Body of pancreas (tissue), 4 donors: ENCODE measurements at regions not wholly inside any gene's neighbourhood (a gene's known extent, or its start where the extent isn't known, plus 50 kb on each side); places are given as distances from the start of the nearest gene placed in this dataset.

Experiments used
- ATAC-seq: fragments of 150-250 bp; one replicate; pipeline ENCODE4 v1.9.1; 2016
- DNase-seq, 4 donors: peaks; one replicate each; pipeline ENCODE4 v3.0.0-alpha.2; 2019
- H3K27ac ChIP-seq, 4 donors: fragments of 200-600 bp; sonication (generic); 1 replicate in 3 of 4; 2 replicates in 1 of 4; pipeline versions ENCODE4 v1.5.1 to v1.6.1; 2016 to 2019; ENCODE audit warnings: mild to moderate bottlenecking in 1 of 4, mixed read lengths in 1 of 4, moderate library complexity in 1 of 4
- H3K27me3 ChIP-seq, 2 donors: fragments of 200-600 bp; sonication (generic); one replicate each; pipeline ENCODE4 v1.6.0; 2016; ENCODE audit warnings: mild to moderate bottlenecking in 1 of 2
- H3K36me3 ChIP-seq, 2 donors: fragments of 200-600 bp; sonication (generic); replicated peaks in 1 of 2; 2 replicates each; pipeline ENCODE4 v1.5.1; 2016; ENCODE audit warnings: low read depth in 2 of 2; ENCODE audit not compliant: insufficient read depth in 1 of 2
- H3K4me1 ChIP-seq: fragments of 200-600 bp; sonication (generic); one replicate; pipeline ENCODE4 v1.6.0; 2016
- H3K4me3 ChIP-seq, 2 donors: fragments of 200-600 bp; sonication (generic); 1 replicate in 1 of 2; 2 replicates in 1 of 2; pipeline ENCODE4 v1.5.1; 2016 to 2019
- H3K9me3 ChIP-seq, 3 donors: fragments of 200-600 bp; sonication (generic); 1 replicate in 2 of 3; 2 replicates in 1 of 3; pipeline ENCODE4 v1.5.1; 2016
- CTCF ChIP-seq, 7 experiments: fragments of 450-650 bp in 4 of 7; fragments of 200-600 bp in 3 of 7; sonication (generic) in 3 of 7; IDR thresholded peaks; one replicate each; pipeline ENCODE4 v1.5.1; 2016 to 2019; ENCODE audit warnings: antibody characterized with exemption in 7 of 7
- POLR2A ChIP-seq, 3 donors: fragments of 450-650 bp; IDR thresholded peaks; one replicate each; pipeline ENCODE4 v1.6.1; 2016; ENCODE audit warnings: antibody characterized with exemption in 3 of 3, mild to moderate bottlenecking in 2 of 3
- WGBS, 2 donors: methylation state at CpG; one replicate each; pipeline ENCODE4 v1.1.5; 2017; 5-methylcytosine and 5-hydroxymethylcytosine counted together
- intact Hi-C: fragments of 100-400 bp; cut with DNase I; formaldehyde crosslinking; loops from one replicate; pipeline ENCODE4 v1.15.1; 2023

GRCh38 chr15:25090073-25090733 is 135.4 kb downstream of the SNRPN start:
- WGBS, 2 donors: 54 to 62% methylated on average over 2 to 8 of the region's 8 CpGs
- ATAC-seq (no peak), DNase-seq (no peak)
- TF ChIP-seq CTCF (IDR thresholded peaks at IDR 0.05) (no peak), POLR2A (IDR thresholded peaks at IDR 0.05) (no peak)
- Histone ChIP-seq H3K4me3 (no peak overlapping the region), H3K27me3 (no peaks in the 10 kb centered on the region), H3K27ac (no peak overlapping the region), H3K36me3 (peaks cover 40 to 52% of the 10 kb centered on the region in 2 donors), H3K9me3 (peaks cover 0 to 89% (median 0%) of the 10 kb centered on the region in 3 donors), H3K4me1 (no peaks in the 10 kb centered on the region)
- intact Hi-C loops: no loop called here

GRCh38 chr15:25091421-25092158 is 136.8 kb downstream of the SNRPN start:
- 71 to 74% methylated on average over 11 to 12 of the region's 12 CpGs for WGBS, 2 donors
- no peak for TF ChIP-seq POLR2A (IDR thresholded peaks at IDR 0.05)
- Histone ChIP-seq H3K4me3 (no peak overlapping the region), H3K27ac (no peak overlapping the region), H3K4me1 (no peaks in the 10 kb centered on the region), H3K27me3 (no peaks in the 10 kb centered on the region), H3K9me3 (peaks cover 0 to 77% (median 0%) of the 10 kb centered on the region in 3 donors), H3K36me3 (peaks cover 31 to 45% of the 10 kb centered on the region in 2 donors)
- ATAC-seq (no peak), DNase-seq (no peak)
- intact Hi-C loops: no loop called here

- TF ChIP-seq CTCF (IDR thresholded peaks at IDR 0.05) (no peak), POLR2A (IDR thresholded peaks at IDR 0.05) (no peak)
- Histone ChIP-seq H3K9me3 (peaks cover 0 to 75% (median 0%) of the 10 kb centered on the region in 3 donors), H3K4me3 (no peak overlapping the region), H3K36me3 (peaks cover 32 to 38% of the 10 kb centered on the region in 2 donors), H3K27me3 (no peaks in the 10 kb centered on the region), H3K27ac (no peak overlapping the region), H3K4me1 (no peaks in the 10 kb centered on the region)
- intact Hi-C loops: no loop called here
- ATAC-seq (no peak), DNase-seq (no peak)
- 62 to 73% methylated on average over 2 of the region's 2 CpGs for WGBS, 2 donors
These were observed 137.9 kb downstream of the SNRPN start for GRCh38 chr15:25092661-25093060.

GRCh38 chr15:25093455-25094029 is 138.8 kb downstream of the SNRPN start:
- H3K27me3 ChIP-seq: no peaks in the 10 kb centered on the region
- TF ChIP-seq POLR2A (IDR thresholded peaks at IDR 0.05) (no peak), CTCF (IDR thresholded peaks at IDR 0.05) (no peak)
- ATAC-seq (no peak), DNase-seq (no peak)
- H3K4me3 ChIP-seq: no peak overlapping the region
- H3K9me3 ChIP-seq: peaks cover 0 to 68% (median 0%) of the 10 kb centered on the region in 3 donors
- WGBS, 2 donors: 55 to 57% methylated on average over 4 of the region's 4 CpGs
- intact Hi-C loops: no loop called here
- no peak overlapping the region for H3K27ac ChIP-seq
- H3K36me3 ChIP-seq: peaks cover 36 to 37% of the 10 kb centered on the region in 2 donors
- H3K4me1 ChIP-seq: no peaks in the 10 kb centered on the region

GRCh38 chr15:25094066-25094465 is 139.3 kb downstream of the SNRPN start:
- ATAC-seq (no peak), DNase-seq (no peak)
- no peak for TF ChIP-seq POLR2A (IDR thresholded peaks at IDR 0.05)
- TF ChIP-seq CTCF (IDR thresholded peaks at IDR 0.05): no peak
- WGBS, 2 donors: 77 to 88% methylated on average over 5 of the region's 5 CpGs
- Histone ChIP-seq H3K27ac (no peak overlapping the region), H3K36me3 (peaks cover 34 to 38% of the 10 kb centered on the region in 2 donors), H3K4me1 (no peaks in the 10 kb centered on the region), H3K9me3 (peaks cover 0 to 65% (median 0%) of the 10 kb centered on the region in 3 donors), H3K4me3 (no peak overlapping the region), H3K27me3 (no peaks in the 10 kb centered on the region)
- intact Hi-C loops: no loop called here
